HG02870 (cell line): ENCODE measurements at regions not wholly inside any gene's neighbourhood (a gene's known extent, or its start where the extent isn't known, plus 50 kb on each side); places are given as distances from the start of the nearest gene placed in this dataset.

Experiments used
- ATAC-seq: cut with Tn5 transposase; IDR thresholded peaks from one replicate; pipeline ENCODE4 v1.9.1; 2021; ENCODE audit warnings: mild to moderate bottlenecking, moderate library complexity; ENCODE audit not compliant: unreplicated experiment

DNA sequence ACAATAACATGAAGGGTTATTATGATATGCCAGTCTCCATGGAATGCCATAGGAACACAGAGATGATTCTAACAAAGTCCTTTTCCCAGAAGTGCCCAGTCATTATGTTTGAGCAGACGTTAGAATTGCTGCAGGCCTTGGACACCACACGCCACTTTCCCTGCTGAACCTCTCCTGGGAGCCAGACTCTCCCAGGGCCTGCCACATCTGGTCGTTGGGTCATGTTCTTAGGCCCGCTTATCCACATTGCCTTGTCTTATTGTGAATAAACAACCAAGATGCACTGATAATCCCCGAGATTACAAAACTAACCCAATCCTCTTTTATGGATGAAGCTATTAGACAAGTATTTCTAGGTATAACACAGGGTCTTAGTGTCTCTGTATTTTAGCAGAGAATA, 276.5 kb upstream of the CITED2 start:
- no peak for ATAC-seq

- no peak for ATAC-seq
These were observed 275.3 kb upstream of the CITED2 start for GRCh38 chr6:139649732-139650131.

DNA sequence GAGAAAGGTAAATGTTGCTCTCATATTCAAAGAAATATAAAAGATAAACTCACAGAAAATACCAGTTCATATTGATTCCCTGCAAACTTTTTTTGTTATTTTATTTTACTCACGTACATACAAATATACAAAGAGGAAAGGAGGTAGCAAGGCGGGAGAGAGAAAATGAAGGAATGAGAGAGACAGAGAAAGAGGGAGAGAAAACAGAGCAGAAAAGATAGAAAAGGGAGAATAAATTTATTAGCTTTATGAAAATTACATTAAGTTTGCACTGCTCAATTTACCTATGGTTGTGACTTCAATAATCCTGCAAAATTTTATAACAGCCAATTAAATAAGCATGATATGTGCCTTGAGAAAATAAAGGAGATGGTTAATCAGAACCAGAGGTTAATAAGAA, 274.7 kb upstream of the CITED2 start:
- ATAC-seq, result no peak

GRCh38 chr6:139648430-139649000, 274.1 kb upstream of the CITED2 start:
- no peak for ATAC-seq

GRCh38 chr6:139647841-139648240, 273.4 kb upstream of the CITED2 start:
- ATAC-seq, result no peak

GRCh38 chr6:139647016-139647415, 272.6 kb upstream of the CITED2 start:
- ATAC-seq, result no peak

DNA sequence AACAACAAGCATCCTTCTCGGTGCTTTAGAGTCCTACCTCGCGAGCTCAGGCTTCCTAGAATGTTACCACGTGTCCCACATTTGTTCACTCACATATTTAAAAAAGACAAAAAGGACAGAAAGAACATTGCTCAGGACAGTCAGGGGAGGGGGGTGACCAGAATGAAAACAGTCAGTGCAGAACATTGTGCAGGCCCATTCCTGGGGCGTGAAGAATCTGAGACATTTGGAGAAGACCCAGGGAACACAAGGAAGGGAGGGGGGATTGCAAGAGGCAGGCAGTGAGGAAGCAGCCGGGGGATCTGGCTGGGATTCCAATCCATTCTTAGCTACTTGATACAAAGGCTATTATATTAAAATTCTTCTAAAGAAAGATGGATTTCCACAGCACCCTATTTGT, 270.4 kb upstream of the CITED2 start:
- no peak for ATAC-seq

DNA sequence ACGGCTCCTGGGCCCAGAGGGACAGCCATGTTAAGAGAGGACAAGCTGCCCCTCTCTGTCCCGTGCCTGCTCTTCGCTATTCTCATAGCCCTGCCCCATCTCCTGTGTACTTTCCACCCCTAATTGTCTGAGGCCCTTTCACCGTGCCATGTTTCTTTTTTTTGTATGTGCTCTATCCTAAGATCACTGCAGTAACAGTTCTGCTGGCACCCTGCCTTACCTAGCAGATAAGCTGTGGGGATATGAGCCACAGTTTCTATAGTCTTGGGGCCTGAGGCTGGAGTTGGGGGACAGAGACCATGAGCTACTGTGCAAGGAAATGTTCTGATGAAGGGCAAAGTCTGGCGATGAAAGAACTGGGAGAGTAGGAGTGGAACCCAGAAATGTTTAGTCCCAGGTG, 269.5 kb upstream of the CITED2 start:
- no peak for ATAC-seq

DNA sequence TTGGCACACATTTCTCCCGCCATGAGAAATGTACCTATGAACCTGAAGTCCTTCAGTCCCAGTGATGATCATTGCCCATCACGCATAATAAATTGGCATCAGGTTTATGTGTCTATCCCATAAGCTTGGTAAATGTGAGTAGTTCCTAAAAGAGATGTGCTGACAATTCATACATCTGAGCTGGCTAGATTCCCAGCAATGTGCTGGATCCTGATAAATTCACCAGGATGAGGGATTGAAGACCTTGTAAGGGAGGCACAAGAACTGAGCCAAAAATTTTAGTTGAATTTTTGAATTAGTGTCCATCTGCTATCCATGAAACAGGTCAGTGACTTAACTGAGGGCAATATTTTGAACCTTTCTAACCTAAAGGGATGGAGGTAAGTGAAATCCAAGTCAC, 267.9 kb upstream of the CITED2 start:
- ATAC-seq, result no peak

- ATAC-seq, result no peak
These were observed 266.9 kb upstream of the CITED2 start for GRCh38 chr6:139641376-139641775.

- ATAC-seq, result no peak
These were observed 266.5 kb upstream of the CITED2 start for GRCh38 chr6:139640921-139641320.

- peak; percentile 97 for ATAC-seq
These were observed 266.0 kb upstream of the CITED2 start for GRCh38 chr6:139640448-139640847.

DNA sequence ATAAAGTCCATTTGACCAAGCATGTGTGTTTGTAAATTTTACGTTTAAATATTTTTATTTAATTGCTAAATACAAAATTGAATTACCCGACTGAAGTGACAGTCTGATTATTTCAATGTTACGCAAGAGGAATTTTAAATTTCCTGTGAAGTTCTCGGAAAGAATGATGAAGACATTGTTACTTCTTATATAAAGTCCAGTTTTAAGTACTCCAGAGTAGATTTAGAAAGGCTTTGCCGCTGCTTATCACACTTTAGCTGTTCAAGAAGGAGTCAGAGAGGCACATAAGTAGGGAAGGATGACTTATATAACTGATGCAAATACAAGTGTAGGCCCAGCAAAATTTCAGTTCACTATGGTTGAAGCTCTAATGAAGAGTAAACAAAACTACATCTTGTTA, 265.1 kb upstream of the CITED2 start:
- ATAC-seq, result no peak

GRCh38 chr6:139638179-139638941, 263.9 kb upstream of the CITED2 start:
- no peak for ATAC-seq

GRCh38 chr6:139637766-139638165, 263.3 kb upstream of the CITED2 start:
- no peak for ATAC-seq

GRCh38 chr6:139636391-139636790, 261.9 kb upstream of the CITED2 start:
- no peak for ATAC-seq

DNA sequence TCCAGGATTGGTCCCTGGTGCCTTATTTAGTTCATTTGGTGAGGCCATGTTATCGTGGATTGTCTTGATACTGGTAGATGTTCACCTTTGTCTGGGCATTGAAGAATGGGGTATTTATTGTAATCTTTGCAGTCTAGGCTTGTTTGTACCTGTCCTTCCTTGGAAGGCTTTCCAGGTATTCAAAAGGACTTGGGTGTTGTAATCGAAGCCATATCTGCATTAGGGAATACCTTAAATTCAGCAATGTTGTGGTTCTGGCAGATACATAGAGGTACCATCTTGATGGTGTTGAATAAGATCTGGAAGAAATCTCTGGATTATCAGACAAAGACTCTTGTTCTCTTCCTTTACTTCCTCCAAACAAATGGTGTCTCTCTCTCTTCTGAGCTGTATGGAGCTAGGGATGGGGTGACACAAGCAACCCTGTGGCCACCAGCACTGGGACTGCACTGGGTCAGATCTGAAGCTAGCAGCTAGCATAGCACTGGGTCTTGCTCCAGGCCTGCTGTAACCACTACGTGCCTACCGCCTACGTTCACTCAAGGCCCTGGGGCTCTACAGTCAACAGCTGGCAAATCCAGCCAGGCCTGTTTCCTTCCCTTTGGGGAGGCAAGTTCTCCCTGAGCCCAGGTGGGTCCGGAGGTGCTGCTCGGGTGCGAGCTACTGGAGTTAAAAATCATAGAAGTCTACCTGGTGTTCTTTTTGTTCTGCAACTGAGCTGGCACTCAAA, 261.1 kb upstream of the CITED2 start:
- ATAC-seq, result no peak

- ATAC-seq, result no peak
These were observed 258.4 kb upstream of the CITED2 start for GRCh38 chr6:139632840-139633239.

- ATAC-seq, result no peak
These were observed 253.8 kb upstream of the CITED2 start for GRCh38 chr6:139628270-139628669.

DNA sequence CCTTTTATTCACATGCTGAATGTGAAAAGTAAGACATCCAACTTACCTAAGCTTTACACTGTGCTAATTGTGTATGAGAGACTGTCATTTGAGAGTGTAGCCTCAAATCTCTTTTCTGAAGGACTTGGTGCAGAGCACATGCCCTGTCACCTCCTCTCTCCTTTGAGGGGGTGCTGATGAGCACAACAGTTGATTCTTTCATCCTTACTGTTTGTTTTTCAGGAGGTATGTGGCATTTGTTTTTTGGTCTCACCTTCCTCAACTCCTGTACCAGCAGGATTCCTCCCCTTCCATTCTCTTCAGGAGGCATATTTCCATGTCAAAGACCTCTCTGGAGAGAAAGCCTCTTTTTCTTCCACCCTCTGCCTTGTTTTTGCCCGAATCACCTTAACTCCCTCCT, 252.6 kb upstream of the CITED2 start:
- ATAC-seq, result no peak

DNA sequence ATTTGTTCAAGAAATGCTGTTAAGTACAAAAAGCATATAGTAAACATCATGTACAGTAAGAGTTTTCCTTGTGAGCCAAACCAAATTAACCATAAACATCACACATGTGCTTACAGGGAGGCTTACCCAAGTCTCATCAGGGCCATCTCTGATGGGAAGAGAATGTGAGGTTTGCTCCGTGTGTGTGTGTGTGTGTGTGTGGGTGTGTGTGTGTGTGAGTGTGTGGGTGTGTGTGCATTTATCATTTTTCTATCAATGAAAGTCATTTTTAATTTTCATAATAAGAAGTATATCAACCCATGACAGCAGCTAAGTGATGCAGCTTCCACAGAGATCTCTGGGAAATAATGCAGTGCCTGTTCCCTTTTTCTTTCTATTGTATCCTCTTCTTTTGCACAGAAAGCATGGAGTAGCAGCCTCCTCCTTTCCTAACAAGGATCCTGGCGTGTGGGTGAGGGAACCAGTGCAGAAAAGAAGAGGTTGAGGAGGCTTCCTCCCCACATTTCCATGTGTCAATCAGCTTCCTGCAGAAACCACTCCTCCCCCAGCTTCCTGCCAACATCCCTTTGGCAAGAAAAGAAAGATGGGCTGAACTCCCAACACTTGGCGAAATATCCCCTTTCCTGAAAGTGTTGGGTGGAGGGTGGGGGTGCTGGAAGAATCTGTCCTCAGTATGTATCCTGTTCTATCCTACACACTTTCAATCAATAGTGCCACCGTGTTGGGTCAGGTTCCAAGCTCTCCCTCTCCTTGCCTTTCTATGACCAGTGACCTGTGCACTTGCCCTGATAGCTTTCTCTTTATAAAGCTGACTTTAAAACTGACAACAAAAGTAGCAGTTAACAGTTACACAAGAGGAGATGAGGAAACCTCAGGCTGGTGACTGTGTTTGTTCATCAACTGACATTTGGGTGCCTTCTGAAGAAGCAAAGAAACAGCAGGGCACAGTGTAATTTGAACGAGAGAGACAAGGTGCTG, 251.8 kb upstream of the CITED2 start:
- ATAC-seq, result no peak
